ENCODE measurements at regions not wholly inside any gene's neighbourhood (a gene's known extent, or its start where the extent isn't known, plus 50 kb on each side); places are given as distances from the start of the nearest gene placed in this dataset.
A peak's percentile ranks its signal among the peaks of the same experiment; 100 is the strongest.
"Not testable (repeated sequence)": the region's sequence is repeated elsewhere in the genome, so short reads cannot be mapped to it uniquely, and the experiment has no call there.

- ChIA-PET CTCF (no interaction called here), SMC1A (ENCODE audit: uncharacterized antibody, unreplicated experiment) (no interaction called here), POLR2A (no interaction called here), RAD21 (ENCODE audit: unreplicated experiment) (no interaction called here)
- intact Hi-C loops (cut with micrococcal nuclease; ENCODE audit: unreplicated experiment) (no loop called here), in situ Hi-C loops (cut with MboI) (no loop called here)
- FAIRE-seq = peak; percentile 52
- DNase-seq (ENCODE audit: low read depth, low spot score) = no peak
- Histone ChIP-seq H3K27me3 (replicated peaks in 1 of 2; ENCODE audit: control insufficient read depth in 2 of 2, insufficient read depth in 2 of 2, low read length in 1 of 2) (no peaks in the 10 kb centered on the region), H3K36me3 (ENCODE audit: control insufficient read depth in 2 of 2, insufficient read depth in 2 of 2, low read length in 1 of 2) (no peaks in the 10 kb centered on the region), H2AFZ (ENCODE audit: control insufficient read depth, low read depth, low read length) (no peak overlapping the region), H3K27ac (ENCODE audit: control insufficient read depth, insufficient read depth) (no peak overlapping the region), H3K4me1 (ENCODE audit: control insufficient read depth, insufficient read depth, low read length) (no peaks in the 10 kb centered on the region), H3K4me2 (ENCODE audit: control insufficient read depth, insufficient read depth) (no peak overlapping the region), H3K9me3 (replicated peaks; ENCODE audit: control insufficient read depth, insufficient read depth, low read length) (no peaks in the 10 kb centered on the region), H4K20me1 (ENCODE audit: control insufficient read depth, insufficient read depth) (no peaks in the 10 kb centered on the region), H3K79me2 (ENCODE audit: control insufficient read depth, insufficient read depth, low read length) (no peaks in the 10 kb centered on the region), H3K4me3 (no peak overlapping the region), H3K9ac (ENCODE audit: control insufficient read depth, insufficient read depth, low read length) (no peak overlapping the region)
- no peak for ATAC-seq
- no TSS peak for BruUV-seq (replicated peaks)
- no peak for TF ChIP-seq ZNF384 (IDR thresholded peaks at IDR 0.05; ENCODE audit: borderline replicate concordance, low read depth, low read length)
These were observed 130.8 kb downstream of the TPBG start for GRCh38 chr6:82494367-82494766.

GRCh38 chr6:82501901-82502300 lies 138.3 kb downstream of the TPBG start:
- H3K4me3 ChIP-seq; H3K4me1 ChIP-seq (ENCODE audit: control insufficient read depth, insufficient read depth, low read length); SMC1A ChIA-PET (ENCODE audit: uncharacterized antibody, unreplicated experiment); intact Hi-C loops (cut with micrococcal nuclease; ENCODE audit: unreplicated experiment); BruUV-seq (replicated peaks); RAD21 ChIA-PET (ENCODE audit: unreplicated experiment); FAIRE-seq; in situ Hi-C loops (cut with MboI); ATAC-seq; H3K9me3 ChIP-seq (replicated peaks; ENCODE audit: control insufficient read depth, insufficient read depth, low read length); DNase-seq (ENCODE audit: low read depth, low spot score); H3K4me2 ChIP-seq (ENCODE audit: control insufficient read depth, insufficient read depth); H2AFZ ChIP-seq (ENCODE audit: control insufficient read depth, low read depth, low read length); H3K9ac ChIP-seq (ENCODE audit: control insufficient read depth, insufficient read depth, low read length); POLR2A ChIA-PET; H4K20me1 ChIP-seq (ENCODE audit: control insufficient read depth, insufficient read depth); CTCF ChIA-PET; H3K79me2 ChIP-seq (ENCODE audit: control insufficient read depth, insufficient read depth, low read length); H3K36me3 ChIP-seq (ENCODE audit: control insufficient read depth in 2 of 2, insufficient read depth in 2 of 2, low read length in 1 of 2); H3K27ac ChIP-seq (ENCODE audit: control insufficient read depth, insufficient read depth); H3K27me3 ChIP-seq (replicated peaks in 1 of 2; ENCODE audit: control insufficient read depth in 2 of 2, insufficient read depth in 2 of 2, low read length in 1 of 2): not testable (repeated sequence)
- 12% methylated on average over 5 of the region's 5 CpGs for WGBS (ENCODE audit: insufficient coverage, insufficient replicate concordance, low lambda C conversion rate, missing lambda C conversion rate)

GRCh38 chr6:82506526-82506925 lies 142.9 kb downstream of the TPBG start:
- ATAC-seq (peak; percentile 54), DNase-seq (ENCODE audit: low read depth, low spot score) (no peak), FAIRE-seq (no peak)
- H3K4me3 ChIP-seq = no peak overlapping the region
- BruUV-seq (replicated peaks) = no TSS peak
- RAD21 ChIA-PET (ENCODE audit: unreplicated experiment) = no interaction called here
- H2AFZ ChIP-seq (ENCODE audit: control insufficient read depth, low read depth, low read length) = no peak overlapping the region
- H3K27ac ChIP-seq (ENCODE audit: control insufficient read depth, insufficient read depth) = no peak overlapping the region
- 0% methylated on average over 1 of the region's 1 CpG for WGBS (ENCODE audit: insufficient coverage, insufficient replicate concordance, low lambda C conversion rate, missing lambda C conversion rate)
- H3K4me1 ChIP-seq (ENCODE audit: control insufficient read depth, insufficient read depth, low read length) = no peaks in the 10 kb centered on the region
- CTCF ChIA-PET = no interaction called here
- H3K9me3 ChIP-seq (replicated peaks; ENCODE audit: control insufficient read depth, insufficient read depth, low read length) = no peaks in the 10 kb centered on the region; the same call in 2 of the 3 replicates
- no peak overlapping the region for H3K4me2 ChIP-seq (ENCODE audit: control insufficient read depth, insufficient read depth)
- POLR2A ChIA-PET = no interaction called here
- no peaks in the 10 kb centered on the region for H4K20me1 ChIP-seq (ENCODE audit: control insufficient read depth, insufficient read depth)
- in situ Hi-C loops (cut with MboI) (no loop called here), intact Hi-C loops (cut with micrococcal nuclease; ENCODE audit: unreplicated experiment) (no loop called here)
- SMC1A ChIA-PET (ENCODE audit: uncharacterized antibody, unreplicated experiment) = interaction anchor here (0.7 kb wide), 1 partner anchor 78 kb away, joined by 3 read pairs; no protein-coding TSS in a partner anchor
- no peaks in the 10 kb centered on the region for H3K36me3 ChIP-seq (ENCODE audit: control insufficient read depth in 2 of 2, insufficient read depth in 2 of 2, low read length in 1 of 2)
- no peaks in the 10 kb centered on the region for H3K79me2 ChIP-seq (ENCODE audit: control insufficient read depth, insufficient read depth, low read length)
- no peak overlapping the region for H3K9ac ChIP-seq (ENCODE audit: control insufficient read depth, insufficient read depth, low read length)
- H3K27me3 ChIP-seq (replicated peaks in 1 of 2; ENCODE audit: control insufficient read depth in 2 of 2, insufficient read depth in 2 of 2, low read length in 1 of 2) = no peaks in the 10 kb centered on the region
- TF ChIP-seq ZBTB33 (IDR thresholded peaks at IDR 0.05) = no peak
- no peak for TF ChIP-seq BMI1 (IDR thresholded peaks at IDR 0.05; ENCODE audit: borderline replicate concordance)
- no peak for TF ChIP-seq WRNIP1 (IDR thresholded peaks at IDR 0.05; ENCODE audit: borderline replicate concordance, low read depth, low read length)
- no peak for TF ChIP-seq RELA (IDR thresholded peaks at IDR 0.05; ENCODE audit: borderline replicate concordance, partially characterized antibody)
- TF ChIP-seq NFIC (IDR thresholded peaks at IDR 0.05; ENCODE audit: low read depth, low read length) = no peak
